Stimulated activated CD4-positive, alpha-beta T cell treated with anti-CD3 and anti-CD28 coated beads, Interleukin-1b, Interleukin-23, amount 100 ng/mL, for 4 hours (primary cell): ENCODE measurements at regions not wholly inside any gene's neighbourhood (a gene's known extent, or its start where the extent isn't known, plus 50 kb on each side); places are given as distances from the start of the nearest gene placed in this dataset.
"Not testable (repeated sequence)": the region's sequence is repeated elsewhere in the genome, so short reads cannot be mapped to it uniquely, and the experiment has no call there.

Experiments used
- DNase-seq, 2 donors: peaks; one replicate each; pipeline ENCODE4 v3.0.0-alpha.2; 2020; ENCODE audit warnings: low read depth in 2 of 2

- DNase-seq: no peak
These were observed 267.8 kb downstream of the MED10 start for GRCh38 chr5:6110441-6111005.

- DNase-seq: no peak
These were observed 269.1 kb downstream of the MED10 start for GRCh38 chr5:6108981-6109825.

GRCh38 chr5:6108540-6108848, 269.9 kb downstream of the MED10 start:
- no peak for DNase-seq

GRCh38 chr5:6107675-6108539, 270.4 kb downstream of the MED10 start:
- no peak for DNase-seq

GRCh38 chr5:6106756-6107155, 271.6 kb downstream of the MED10 start:
- DNase-seq: no peak

GRCh38 chr5:6105320-6105719, 273.0 kb downstream of the MED10 start:
- no peak for DNase-seq

GRCh38 chr5:6096101-6096500, 282.2 kb downstream of the MED10 start:
- no peak for DNase-seq

- not testable (repeated sequence) for DNase-seq
These were observed 284.2 kb downstream of the MED10 start for GRCh38 chr5:6094180-6094579.

- DNase-seq: no peak
These were observed 287.5 kb downstream of the MED10 start for GRCh38 chr5:6090838-6091237.

- no peak for DNase-seq
These were observed 288.2 kb downstream of the MED10 start for GRCh38 chr5:6090079-6090654.

- no peak for DNase-seq
These were observed 289.6 kb downstream of the MED10 start for GRCh38 chr5:6088706-6089105.

GRCh38 chr5:6087576-6087975, 290.8 kb downstream of the MED10 start:
- no peak for DNase-seq

GRCh38 chr5:6086871-6087270, 291.5 kb downstream of the MED10 start:
- no peak for DNase-seq

GRCh38 chr5:6085341-6085860, 292.9 kb downstream of the MED10 start:
- DNase-seq: no peak

- no peak for DNase-seq
These were observed 293.5 kb downstream of the MED10 start for GRCh38 chr5:6084836-6085235.

- DNase-seq: no peak
These were observed 294.0 kb downstream of the MED10 start for GRCh38 chr5:6084376-6084775.

- no peak for DNase-seq
These were observed 294.9 kb downstream of the MED10 start for GRCh38 chr5:6083311-6083978.

- DNase-seq: no peak
These were observed 295.7 kb downstream of the MED10 start for GRCh38 chr5:6082685-6083084.

- DNase-seq: no peak
These were observed 296.6 kb downstream of the MED10 start for GRCh38 chr5:6081727-6082210.

GRCh38 chr5:6080930-6081726, 297.2 kb downstream of the MED10 start:
- no peak for DNase-seq

GRCh38 chr5:6080436-6080835, 297.9 kb downstream of the MED10 start:
- no peak for DNase-seq
